MCF 10A (cell line): ENCODE measurements at regions not wholly inside any gene's neighbourhood (a gene's known extent, or its start where the extent isn't known, plus 50 kb on each side); places are given as distances from the start of the nearest gene placed in this dataset.

Experiments used
- BruUV-seq: library from RNA; stranded (reverse); fragments of 400-500 nt; replicated peaks from 2 replicates; lab custom pipeline; 2021; lab: Mats Ljungman, UMichigan
- CTCF ChIA-PET: fragments of 300-600 bp; sonication (Branson Sonifier 250); formaldehyde crosslinking; extraction: SDS; loops from one replicate; lab custom pipeline; 2021; ENCODE audit warnings: antibody characterized with exemption, inconsistent platforms; lab: Yijun Ruan, JAX
- POLR2A ChIA-PET: fragments of 300-600, 350-650 bp; sonication (Branson Sonifier 250); formaldehyde crosslinking; extraction: SDS; loops from one replicate; lab custom pipeline; 2020; ENCODE audit warnings: antibody characterized with exemption, inconsistent platforms; lab: Yijun Ruan, JAX
- DNase-seq: peaks from one replicate; pipeline ENCODE4 v3.0.0-alpha.2; 2018; ENCODE audit not compliant: unreplicated experiment
- H3K27ac Mint-ChIP-seq: one replicate; pipeline ENCODE4 v1.8.0; 2022; ENCODE audit warnings: mild to moderate bottlenecking, low read depth, mixed read lengths; ENCODE audit not compliant: unreplicated experiment
- H3K27me3 Mint-ChIP-seq: one replicate; pipeline ENCODE4 v1.8.0; 2022; ENCODE audit warnings: mixed read lengths; ENCODE audit not compliant: insufficient read depth, unreplicated experiment
- H3K36me3 Mint-ChIP-seq: one replicate; pipeline ENCODE4 v1.8.0; 2022; ENCODE audit warnings: mild to moderate bottlenecking, moderate library complexity, mixed read lengths; ENCODE audit not compliant: insufficient read depth, unreplicated experiment
- H3K4me1 Mint-ChIP-seq: one replicate; pipeline ENCODE4 v1.8.0; 2022; ENCODE audit warnings: mixed read lengths; ENCODE audit not compliant: insufficient read depth, unreplicated experiment
- H3K4me3 Mint-ChIP-seq: one replicate; pipeline ENCODE4 v1.8.0; 2022; ENCODE audit warnings: mild to moderate bottlenecking, moderate library complexity, mixed read lengths; ENCODE audit not compliant: unreplicated experiment
- H3K9me3 Mint-ChIP-seq: one replicate; pipeline ENCODE4 v1.8.0; 2022; ENCODE audit warnings: mixed read lengths; ENCODE audit not compliant: unreplicated experiment
- intact Hi-C: fragments of 100-400 bp; cut with micrococcal nuclease; formaldehyde crosslinking; loops from 2 replicates; pipeline ENCODE4 v1.14.1; 2022
- TF ChIP-seq, protein P1 (sequence below): fragments of 200-600 bp; IDR thresholded peaks from one replicate; pipeline ENCODE4 v1.8.0; 2022; ENCODE audit warnings: antibody characterized with exemption, mild to moderate bottlenecking; ENCODE audit not compliant: unreplicated experiment

GRCh38 chr11:27945348-27945747, 162.6 kb downstream of the KIF18A start:
- no peak overlapping the region for H3K27ac Mint-ChIP-seq
- TF ChIP-seq, protein P1, sequence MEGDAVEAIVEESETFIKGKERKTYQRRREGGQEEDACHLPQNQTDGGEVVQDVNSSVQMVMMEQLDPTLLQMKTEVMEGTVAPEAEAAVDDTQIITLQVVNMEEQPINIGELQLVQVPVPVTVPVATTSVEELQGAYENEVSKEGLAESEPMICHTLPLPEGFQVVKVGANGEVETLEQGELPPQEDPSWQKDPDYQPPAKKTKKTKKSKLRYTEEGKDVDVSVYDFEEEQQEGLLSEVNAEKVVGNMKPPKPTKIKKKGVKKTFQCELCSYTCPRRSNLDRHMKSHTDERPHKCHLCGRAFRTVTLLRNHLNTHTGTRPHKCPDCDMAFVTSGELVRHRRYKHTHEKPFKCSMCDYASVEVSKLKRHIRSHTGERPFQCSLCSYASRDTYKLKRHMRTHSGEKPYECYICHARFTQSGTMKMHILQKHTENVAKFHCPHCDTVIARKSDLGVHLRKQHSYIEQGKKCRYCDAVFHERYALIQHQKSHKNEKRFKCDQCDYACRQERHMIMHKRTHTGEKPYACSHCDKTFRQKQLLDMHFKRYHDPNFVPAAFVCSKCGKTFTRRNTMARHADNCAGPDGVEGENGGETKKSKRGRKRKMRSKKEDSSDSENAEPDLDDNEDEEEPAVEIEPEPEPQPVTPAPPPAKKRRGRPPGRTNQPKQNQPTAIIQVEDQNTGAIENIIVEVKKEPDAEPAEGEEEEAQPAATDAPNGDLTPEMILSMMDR, result no peak
- intact Hi-C loops, result no loop called here
- no peak overlapping the region for H3K4me3 Mint-ChIP-seq
- H3K27me3 Mint-ChIP-seq, result no peaks in the 10 kb centered on the region
- no peaks in the 10 kb centered on the region for H3K36me3 Mint-ChIP-seq
- POLR2A ChIA-PET, result no interaction called here
- DNase-seq, result no peak
- BruUV-seq, result no TSS peak
- no peaks in the 10 kb centered on the region for H3K4me1 Mint-ChIP-seq
- H3K9me3 Mint-ChIP-seq, result no peaks in the 10 kb centered on the region
- CTCF ChIA-PET, result interaction anchor here (0.7 kb wide), 1 partner anchor 76 kb away, joined by 3 read pairs; no protein-coding TSS in a partner anchor

- POLR2A ChIA-PET, result no interaction called here
Measured at GRCh38 chr11:27938011-27938410, 169.9 kb downstream of the KIF18A start.

GRCh38 chr11:27934830-27935145, 173.2 kb downstream of the KIF18A start:
- Mint-ChIP-seq H3K4me3 (no peak overlapping the region), H3K36me3 (no peaks in the 10 kb centered on the region), H3K4me1 (peaks cover 20% of the 10 kb centered on the region), H3K9me3 (no peaks in the 10 kb centered on the region), H3K27me3 (no peaks in the 10 kb centered on the region), H3K27ac (peak overlapping the region; percentile 74)
- TF ChIP-seq, protein P1, result no peak
- BruUV-seq, result TSS peak; percentile 75
- DNase-seq, result peak; percentile 88
- POLR2A ChIA-PET, result interaction anchor here (0.8 to 1.4 kb wide), 7 partner anchors 13 to 893 kb away, joined by 3 to 8 read pairs (median 3); partner anchors contain the start of genes KIF18A and METTL15
- intact Hi-C loops, result no loop called here
- CTCF ChIA-PET, result interaction anchor here (0.6 to 1.5 kb wide), 2 partner anchors 95 to 417 kb away, joined by 3 to 4 read pairs; no protein-coding TSS in a partner anchor

More at GRCh38 chr11:27938011-27938410, 169.9 kb downstream of the KIF18A start:
- intact Hi-C loops, result no loop called here
- DNase-seq, result no peak
- TF ChIP-seq, protein P1, result no peak
- Mint-ChIP-seq H3K36me3 (no peaks in the 10 kb centered on the region), H3K27ac (no peak overlapping the region), H3K9me3 (no peaks in the 10 kb centered on the region), H3K4me1 (peaks cover 20% of the 10 kb centered on the region), H3K27me3 (no peaks in the 10 kb centered on the region), H3K4me3 (no peak overlapping the region)
- no TSS peak for BruUV-seq
- CTCF ChIA-PET, result no interaction called here

GRCh38 chr11:27933992-27934829, 173.7 kb downstream of the KIF18A start:
- POLR2A ChIA-PET, result interaction anchor here (0.6 to 1.4 kb wide), 7 partner anchors 13 to 893 kb away, joined by 3 to 8 read pairs (median 3); partner anchors contain the start of genes KIF18A and METTL15
- H3K9me3 Mint-ChIP-seq, result no peaks in the 10 kb centered on the region
- CTCF ChIA-PET, result interaction anchor here (0.6 to 1.5 kb wide), 4 partner anchors 15 to 560 kb away, joined by 3 read pairs; no protein-coding TSS in a partner anchor
- H3K4me1 Mint-ChIP-seq, result peaks cover 20% of the 10 kb centered on the region
- TF ChIP-seq, protein P1, result no peak
- H3K4me3 Mint-ChIP-seq, result no peak overlapping the region
- TSS peak; percentile 97 for BruUV-seq
- no peaks in the 10 kb centered on the region for H3K36me3 Mint-ChIP-seq
- intact Hi-C loops, result no loop called here
- no peaks in the 10 kb centered on the region for H3K27me3 Mint-ChIP-seq
- peak; percentile 28 for DNase-seq
- peak overlapping the region; percentile 74 for H3K27ac Mint-ChIP-seq
